HEK293 (cell line): ENCODE measurements at regions not wholly inside any gene's neighbourhood (a gene's known extent, or its start where the extent isn't known, plus 50 kb on each side); places are given as distances from the start of the nearest gene placed in this dataset.

Source experiments
- AEBP2 ChIP-seq: fragments of 450-650 bp; formaldehyde crosslinking; IDR thresholded peaks from 2 replicates; pipeline ENCODE4 v1.5.1; 2016; ENCODE audit warnings: missing biosample characterization, missing genetic modification characterization, borderline replicate concordance
- CTCF ChIP-seq: fragments of 450-650 bp; formaldehyde crosslinking; IDR thresholded peaks from 2 replicates; pipeline ENCODE4 v1.5.1; 2016; ENCODE audit warnings: missing biosample characterization, missing genetic modification characterization
- HOXA7 ChIP-seq: sonication (generic); formaldehyde crosslinking; IDR thresholded peaks from 2 replicates; pipeline ENCODE4 v1.8.1; 2022; ENCODE audit warnings: missing genetic modification reagents, borderline replicate concordance
- KLF7 ChIP-seq: fragments of 450-650 bp; formaldehyde crosslinking; IDR thresholded peaks from 2 replicates; pipeline ENCODE4 v1.5.1; 2016; ENCODE audit warnings: missing biosample characterization, missing genetic modification characterization, borderline replicate concordance
- OVOL3 ChIP-seq: fragments of 450-650 bp; formaldehyde crosslinking; IDR thresholded peaks from 2 replicates; pipeline ENCODE4 v1.5.1; 2016; ENCODE audit warnings: missing biosample characterization, missing genetic modification characterization
- ZNF140 ChIP-seq: fragments of 450-650 bp; formaldehyde crosslinking; IDR thresholded peaks from 2 replicates; pipeline ENCODE4 v1.5.1; 2016; ENCODE audit warnings: missing biosample characterization, missing genetic modification characterization
- ZNF223 ChIP-seq: fragments of 450-650 bp; formaldehyde crosslinking; IDR thresholded peaks from 2 replicates; pipeline ENCODE4 v1.5.1; 2016; ENCODE audit warnings: missing biosample characterization, missing genetic modification characterization
- ZNF558 ChIP-seq: fragments of 450-650 bp; formaldehyde crosslinking; IDR thresholded peaks from 2 replicates; pipeline ENCODE4 v1.5.1; 2016; ENCODE audit warnings: missing biosample characterization, missing genetic modification characterization
- ZNF580 ChIP-seq: fragments of 450-650 bp; formaldehyde crosslinking; IDR thresholded peaks from 2 replicates; pipeline ENCODE4 v1.5.1; 2016; ENCODE audit warnings: missing biosample characterization, missing genetic modification characterization
- ZNF623 ChIP-seq: fragments of 450-650 bp; formaldehyde crosslinking; IDR thresholded peaks from 2 replicates; pipeline ENCODE4 v1.5.1; 2016; ENCODE audit warnings: missing biosample characterization, missing genetic modification characterization

- no peak for TF ChIP-seq ZNF140
- no peak for TF ChIP-seq AEBP2
- no peak for TF ChIP-seq ZNF223 (tag by site-specific recombination)
- no peak for TF ChIP-seq CTCF (tag by site-specific recombination)
- no peak for TF ChIP-seq OVOL3 (tag by site-specific recombination)
- no peak for TF ChIP-seq ZNF580 (tag by site-specific recombination)
- no peak for TF ChIP-seq HOXA7 (CRISPR knock-in tag)
- TF ChIP-seq KLF7 (tag by site-specific recombination): no peak
- TF ChIP-seq ZNF623 (tag by site-specific recombination): no peak
- TF ChIP-seq ZNF558 (tag by site-specific recombination): no peak
Measured at GRCh38 chr9:8088477-8088876, 288.9 kb upstream of the DMAC1 start.
